22Rv1 (cell line): ENCODE measurements at regions not wholly inside any gene's neighbourhood (a gene's known extent, or its start where the extent isn't known, plus 50 kb on each side); places are given as distances from the start of the nearest gene placed in this dataset.

ENCODE experiments used
- H3K27ac ChIP-seq: fragments of 450-650 bp; 2 replicates; pipeline ENCODE4 v1.5.1; 2017
- CTCF ChIP-seq: fragments of 450-650 bp; IDR thresholded peaks from 2 replicates; pipeline ENCODE4 v1.5.1; 2017; ENCODE audit warnings: mild to moderate bottlenecking
- ZFX ChIP-seq: fragments of 450-650 bp; IDR thresholded peaks from 2 replicates; pipeline ENCODE4 v1.6.1; 2017; ENCODE audit warnings: antibody characterized with exemption, borderline replicate concordance

GRCh38 chr6:23212398-23212797, 643.0 kb downstream of the HDGFL1 start:
- TF ChIP-seq ZFX (no peak), CTCF (no peak)
- no peak overlapping the region for H3K27ac ChIP-seq

GRCh38 chr6:23213193-23213592, 643.8 kb downstream of the HDGFL1 start:
- TF ChIP-seq CTCF = no peak
- no peak for TF ChIP-seq ZFX
- H3K27ac ChIP-seq = no peak overlapping the region

- no peak for TF ChIP-seq ZFX
- TF ChIP-seq CTCF = no peak
- no peak overlapping the region for H3K27ac ChIP-seq
Measured at GRCh38 chr6:23213651-23214050, 644.3 kb downstream of the HDGFL1 start.

GRCh38 chr6:23218751-23219150, 649.4 kb downstream of the HDGFL1 start:
- H3K27ac ChIP-seq = no peak overlapping the region
- TF ChIP-seq ZFX = no peak
- TF ChIP-seq CTCF = no peak

GRCh38 chr6:23222724-23223123, 653.4 kb downstream of the HDGFL1 start:
- no peak overlapping the region for H3K27ac ChIP-seq
- TF ChIP-seq ZFX = no peak
- no peak for TF ChIP-seq CTCF

GRCh38 chr6:23224540-23224939, 655.2 kb downstream of the HDGFL1 start:
- TF ChIP-seq ZFX = no peak
- TF ChIP-seq CTCF = no peak
- H3K27ac ChIP-seq = no peak overlapping the region

- H3K27ac ChIP-seq = no peak overlapping the region
- TF ChIP-seq CTCF (no peak), ZFX (no peak)
Measured at GRCh38 chr6:23228439-23229024, 659.2 kb downstream of the HDGFL1 start.
